ENCODE measurements at regions not wholly inside any gene's neighbourhood (a gene's known extent, or its start where the extent isn't known, plus 50 kb on each side); places are given as distances from the start of the nearest gene placed in this dataset.

DNA sequence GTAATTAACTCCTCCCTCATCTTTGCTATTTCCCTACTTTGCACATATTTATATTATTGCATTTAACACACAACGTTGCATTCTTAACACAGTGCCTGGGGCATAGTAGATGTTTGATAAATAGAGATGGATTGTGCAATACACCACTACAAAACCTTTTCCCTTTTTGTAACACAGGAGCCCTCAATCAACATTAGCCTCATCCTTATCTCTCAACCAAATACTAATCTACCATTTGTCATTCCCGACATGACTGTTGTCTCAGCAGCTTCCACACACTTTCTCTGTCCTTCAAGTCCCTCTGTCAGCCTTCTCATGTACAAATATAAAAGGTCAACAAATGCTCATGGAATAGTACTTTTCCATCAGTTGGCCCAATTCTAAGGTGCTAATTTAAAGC lies 78.9 kb upstream of the KCNK2 start:
- TF ChIP-seq CTCF (conservative IDR thresholded peaks at IDR 0.05; ENCODE audit: low read depth, low read length) (no peak), POLR2A (IDR thresholded peaks at IDR 0.05; ENCODE audit: low read depth, low read length) (no peak), SMC3 (IDR thresholded peaks at IDR 0.05; ENCODE audit: low read depth, low read length) (no peak), MAZ (IDR thresholded peaks at IDR 0.05; ENCODE audit: borderline replicate concordance, low read depth, low read length) (no peak), BHLHE40 (IDR thresholded peaks at IDR 0.05; ENCODE audit: low read depth, low read length) (no peak), CEBPB (IDR thresholded peaks at IDR 0.05; ENCODE audit: low read depth, low read length) (peak; percentile 86), RFX5 (IDR thresholded peaks at IDR 0.05; ENCODE audit: low read depth, low read length) (no peak), FOS (IDR thresholded peaks at IDR 0.05; ENCODE audit: low read depth, low read length) (no peak), CHD1 (IDR thresholded peaks at IDR 0.05; ENCODE audit: low read depth, low read length) (no peak), MAFK (IDR thresholded peaks at IDR 0.05; ENCODE audit: low read depth, low read length) (no peak), RAD21 (IDR thresholded peaks at IDR 0.05; ENCODE audit: low read length) (no peak)
- TF ChIP-seq, protein P1, sequence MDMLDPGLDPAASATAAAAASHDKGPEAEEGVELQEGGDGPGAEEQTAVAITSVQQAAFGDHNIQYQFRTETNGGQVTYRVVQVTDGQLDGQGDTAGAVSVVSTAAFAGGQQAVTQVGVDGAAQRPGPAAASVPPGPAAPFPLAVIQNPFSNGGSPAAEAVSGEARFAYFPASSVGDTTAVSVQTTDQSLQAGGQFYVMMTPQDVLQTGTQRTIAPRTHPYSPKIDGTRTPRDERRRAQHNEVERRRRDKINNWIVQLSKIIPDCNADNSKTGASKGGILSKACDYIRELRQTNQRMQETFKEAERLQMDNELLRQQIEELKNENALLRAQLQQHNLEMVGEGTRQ (IDR thresholded peaks at IDR 0.05; ENCODE audit: low read depth, low read length), result no peak
- TF ChIP-seq, protein P2, sequence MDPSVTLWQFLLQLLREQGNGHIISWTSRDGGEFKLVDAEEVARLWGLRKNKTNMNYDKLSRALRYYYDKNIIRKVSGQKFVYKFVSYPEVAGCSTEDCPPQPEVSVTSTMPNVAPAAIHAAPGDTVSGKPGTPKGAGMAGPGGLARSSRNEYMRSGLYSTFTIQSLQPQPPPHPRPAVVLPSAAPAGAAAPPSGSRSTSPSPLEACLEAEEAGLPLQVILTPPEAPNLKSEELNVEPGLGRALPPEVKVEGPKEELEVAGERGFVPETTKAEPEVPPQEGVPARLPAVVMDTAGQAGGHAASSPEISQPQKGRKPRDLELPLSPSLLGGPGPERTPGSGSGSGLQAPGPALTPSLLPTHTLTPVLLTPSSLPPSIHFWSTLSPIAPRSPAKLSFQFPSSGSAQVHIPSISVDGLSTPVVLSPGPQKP (IDR thresholded peaks at IDR 0.05; ENCODE audit: borderline replicate concordance, low read depth, low read length), result no peak

Data from IMR-90 (cell line).